ENCODE measurements at regions not wholly inside any gene's neighbourhood (a gene's known extent, or its start where the extent isn't known, plus 50 kb on each side); places are given as distances from the start of the nearest gene placed in this dataset.
"Not testable (repeated sequence)": the region's sequence is repeated elsewhere in the genome, so short reads cannot be mapped to it uniquely, and the experiment has no call there.

DNA sequence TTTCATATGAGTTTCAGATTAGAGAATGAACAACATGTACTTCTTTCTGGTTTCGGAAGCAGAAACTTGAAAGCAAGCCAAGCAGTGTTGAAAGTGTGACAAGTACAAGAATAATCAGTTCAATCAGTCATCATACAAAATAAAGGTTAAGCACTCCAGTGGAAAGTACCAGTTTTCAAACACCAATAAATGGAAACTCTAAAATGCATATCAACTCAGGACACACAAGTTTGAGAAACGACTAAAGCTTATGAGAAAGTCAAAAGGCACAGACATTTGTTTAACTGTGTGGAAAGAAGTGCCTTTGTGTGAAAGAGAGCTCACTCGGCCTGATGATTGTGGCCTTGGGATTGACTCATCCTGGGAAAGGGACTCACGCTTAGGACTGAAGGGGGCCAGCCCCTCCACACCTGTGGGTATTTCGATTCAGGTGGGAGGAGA is 60.6 kb upstream of the AKR1C1 start:
- DNase-seq: peak; percentile 38

DNA sequence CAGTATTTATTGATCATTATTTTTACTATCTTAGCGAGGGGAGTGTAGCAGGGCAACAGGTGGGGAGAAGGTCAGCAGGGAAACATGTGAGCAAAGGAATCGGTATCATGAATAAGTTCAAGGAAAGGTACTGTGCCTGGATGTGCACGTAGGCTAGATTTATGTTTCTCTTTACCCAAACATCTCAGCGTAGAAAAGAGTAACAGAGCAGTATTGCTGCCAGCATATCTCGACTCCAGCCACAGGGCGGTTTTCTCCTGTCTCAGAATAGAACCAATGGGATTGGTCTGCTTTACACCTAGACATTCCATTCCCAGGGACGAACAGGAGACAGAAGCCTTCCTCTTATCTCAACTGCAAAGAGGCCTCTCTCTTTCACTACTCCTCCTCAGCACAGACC is 60.1 kb upstream of the AKR1C1 start:
- DNase-seq: not testable (repeated sequence)

DNA sequence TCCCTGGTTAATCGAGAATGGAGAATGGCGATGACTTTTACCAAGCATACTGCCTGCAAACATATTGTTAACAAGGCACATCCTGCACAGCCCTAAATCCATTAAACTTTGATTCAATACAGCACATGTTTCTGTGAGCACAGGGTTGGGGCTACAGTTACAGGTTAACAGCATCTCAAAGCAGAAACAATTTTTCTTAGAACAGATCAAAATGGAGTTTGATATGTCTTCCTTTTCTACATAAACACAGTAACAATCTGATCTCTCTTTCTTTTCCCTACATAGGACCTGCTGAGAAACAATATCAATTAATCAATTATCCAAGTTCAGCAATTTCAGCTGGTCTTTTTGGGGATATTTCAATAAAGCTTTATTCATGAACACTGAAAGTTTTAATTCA is 59.5 kb upstream of the AKR1C1 start:
- DNase-seq: not testable (repeated sequence)

DNA sequence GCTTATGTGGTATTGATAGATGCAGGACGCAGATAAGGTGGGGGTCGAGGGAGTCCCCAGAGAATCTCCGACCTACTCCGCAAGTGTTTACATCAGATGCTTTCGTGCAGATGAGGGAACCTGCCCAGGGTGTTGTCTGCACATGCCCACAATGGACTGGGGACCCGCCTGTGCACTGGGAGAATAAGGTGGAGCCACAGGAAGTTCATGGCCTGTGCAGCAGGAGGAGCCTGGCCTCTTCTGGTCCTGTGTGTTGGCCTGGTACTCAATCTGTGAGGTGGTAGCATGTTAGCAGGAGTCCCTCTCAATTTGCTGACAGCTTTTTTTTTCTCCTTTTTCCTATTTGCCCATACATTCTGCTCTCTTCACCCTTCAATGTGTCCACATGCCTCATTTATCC is 54.1 kb upstream of the AKR1C1 start:
- DNase-seq: no peak
